ENCODE measurements at regions not wholly inside any gene's neighbourhood (a gene's known extent, or its start where the extent isn't known, plus 50 kb on each side); places are given as distances from the start of the nearest gene placed in this dataset.

DNA sequence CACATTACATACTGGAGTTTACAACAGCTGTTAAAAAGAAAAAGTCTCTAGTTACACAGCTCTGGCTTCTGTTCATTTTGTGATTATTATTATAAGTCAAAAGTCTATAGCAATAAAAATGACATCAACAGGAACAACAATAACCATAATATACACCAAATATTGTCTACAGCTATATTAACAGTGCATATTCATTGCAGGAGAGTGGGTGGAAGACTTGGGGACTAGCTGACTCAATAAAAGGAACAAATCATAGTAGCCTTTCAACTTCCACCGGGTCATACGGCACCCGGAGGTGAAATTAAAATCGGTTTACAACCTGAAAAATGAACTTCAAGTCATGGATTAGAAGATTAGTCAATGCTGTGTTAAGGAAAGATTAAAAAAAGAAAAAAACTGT, 642.1 kb downstream of the SATB2 start:
- Histone ChIP-seq H3K9me1 (replicated peaks; ENCODE audit: control insufficient read depth, extremely low read depth, insufficient read depth, low read length) (no peaks in the 10 kb centered on the region), H3K4me3 (replicated peaks in 1 of 3; ENCODE audit: insufficient read depth in 1 of 3, low read depth in 1 of 3, low read length in 3 of 3) (no peak overlapping the region), H2AFZ (ENCODE audit: low read depth, low read length) (no peak overlapping the region), H3K9ac (replicated peaks; ENCODE audit: extremely low read depth, insufficient read depth, low read length) (no peak overlapping the region), H3K4me2 (ENCODE audit: insufficient read depth, low read length) (no peak overlapping the region), H3K9me3 (replicated peaks; ENCODE audit: control insufficient read depth, insufficient read depth, low read length) (no peaks in the 10 kb centered on the region), H3K4me1 (ENCODE audit: control insufficient read depth, extremely low read depth, insufficient read depth, low read length) (no peaks in the 10 kb centered on the region), H3K36me3 (ENCODE audit: control insufficient read depth in 2 of 2, extremely low read depth in 1 of 2, insufficient read depth in 2 of 2, low read length in 2 of 2) (no peaks in the 10 kb centered on the region), H4K20me1 (replicated peaks; ENCODE audit: control insufficient read depth, extremely low read depth, insufficient read depth, low read length) (no peaks in the 10 kb centered on the region), H3K79me2 (ENCODE audit: control insufficient read depth, insufficient read depth, low read length) (no peaks in the 10 kb centered on the region), H3K27me3 (ENCODE audit: control insufficient read depth in 2 of 2, insufficient read depth in 2 of 2, low read length in 2 of 2) (no peaks in the 10 kb centered on the region), H3K27ac (ENCODE audit: insufficient read depth, low read depth, low read length) (no peak overlapping the region)
- ChIA-PET CTCF (no interaction called here), POLR2A (no interaction called here)
- dilution Hi-C loops (cut with MboI; ENCODE audit: extremely low pct_ligation_motif_present, low sequenced_read_pairs) (no loop called here), intact Hi-C loops (cut with micrococcal nuclease) (no loop called here)
- FAIRE-seq (no peak), DNase-seq (ENCODE audit: low read depth, low spot score) (no peak)
- no TSS peak for BruUV-seq (replicated peaks)
- TF ChIP-seq FOS (IDR thresholded peaks at IDR 0.05; ENCODE audit: borderline replicate concordance, insufficient read depth, low read length) (no peak), EZH2 (IDR thresholded peaks at IDR 0.05; ENCODE audit: borderline replicate concordance, low read depth, low read length, severe bottlenecking) (no peak), GATA2 (IDR thresholded peaks at IDR 0.05; ENCODE audit: insufficient read depth, insufficient read length, low read depth, low read length) (no peak), JUN (IDR thresholded peaks at IDR 0.05; ENCODE audit: borderline replicate concordance, insufficient read depth, insufficient read length, low read depth) (no peak), MYC (IDR thresholded peaks at IDR 0.05; ENCODE audit: low read depth, low read length) (no peak), POLR2AphosphoS5 (IDR thresholded peaks at IDR 0.05; ENCODE audit: insufficient read depth, low read depth, low read length) (no peak), POLR2A (IDR thresholded peaks at IDR 0.05; ENCODE audit: low read depth, low read length) (no peak)
- TF ChIP-seq, protein P1, sequence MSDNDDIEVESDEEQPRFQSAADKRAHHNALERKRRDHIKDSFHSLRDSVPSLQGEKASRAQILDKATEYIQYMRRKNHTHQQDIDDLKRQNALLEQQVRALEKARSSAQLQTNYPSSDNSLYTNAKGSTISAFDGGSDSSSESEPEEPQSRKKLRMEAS (IDR thresholded peaks at IDR 0.05; ENCODE audit: insufficient read depth, insufficient read length) = no peak
- TF ChIP-seq, protein P2, sequence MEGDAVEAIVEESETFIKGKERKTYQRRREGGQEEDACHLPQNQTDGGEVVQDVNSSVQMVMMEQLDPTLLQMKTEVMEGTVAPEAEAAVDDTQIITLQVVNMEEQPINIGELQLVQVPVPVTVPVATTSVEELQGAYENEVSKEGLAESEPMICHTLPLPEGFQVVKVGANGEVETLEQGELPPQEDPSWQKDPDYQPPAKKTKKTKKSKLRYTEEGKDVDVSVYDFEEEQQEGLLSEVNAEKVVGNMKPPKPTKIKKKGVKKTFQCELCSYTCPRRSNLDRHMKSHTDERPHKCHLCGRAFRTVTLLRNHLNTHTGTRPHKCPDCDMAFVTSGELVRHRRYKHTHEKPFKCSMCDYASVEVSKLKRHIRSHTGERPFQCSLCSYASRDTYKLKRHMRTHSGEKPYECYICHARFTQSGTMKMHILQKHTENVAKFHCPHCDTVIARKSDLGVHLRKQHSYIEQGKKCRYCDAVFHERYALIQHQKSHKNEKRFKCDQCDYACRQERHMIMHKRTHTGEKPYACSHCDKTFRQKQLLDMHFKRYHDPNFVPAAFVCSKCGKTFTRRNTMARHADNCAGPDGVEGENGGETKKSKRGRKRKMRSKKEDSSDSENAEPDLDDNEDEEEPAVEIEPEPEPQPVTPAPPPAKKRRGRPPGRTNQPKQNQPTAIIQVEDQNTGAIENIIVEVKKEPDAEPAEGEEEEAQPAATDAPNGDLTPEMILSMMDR (IDR thresholded peaks at IDR 0.05; ENCODE audit: extremely low read depth in 1 of 2, insufficient read depth in 1 of 2, low read depth in 1 of 2, low read length in 2 of 2) = no peak
